ENCODE measurements at regions not wholly inside any gene's neighbourhood (a gene's known extent, or its start where the extent isn't known, plus 50 kb on each side); places are given as distances from the start of the nearest gene placed in this dataset.

DNA sequence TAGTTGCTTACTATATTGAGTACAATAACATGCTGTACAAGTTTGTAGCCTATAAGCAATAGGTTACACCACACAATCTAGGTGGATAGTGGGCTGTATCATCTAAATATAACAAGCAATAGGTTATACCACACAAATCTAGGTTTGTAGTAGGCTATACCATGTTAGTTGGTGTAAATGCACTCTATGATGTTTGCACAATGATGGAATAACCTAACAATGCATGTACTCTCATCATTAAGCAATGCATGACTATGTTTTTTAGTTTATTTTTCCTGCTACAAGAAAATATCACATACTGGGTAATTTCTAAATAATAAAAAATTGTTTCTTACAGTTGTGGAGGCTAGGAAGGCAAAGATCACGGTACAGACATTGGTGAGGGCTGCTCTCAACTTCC, 262.5 kb downstream of the SLITRK6 start:
- FAIRE-seq: no peak

DNA sequence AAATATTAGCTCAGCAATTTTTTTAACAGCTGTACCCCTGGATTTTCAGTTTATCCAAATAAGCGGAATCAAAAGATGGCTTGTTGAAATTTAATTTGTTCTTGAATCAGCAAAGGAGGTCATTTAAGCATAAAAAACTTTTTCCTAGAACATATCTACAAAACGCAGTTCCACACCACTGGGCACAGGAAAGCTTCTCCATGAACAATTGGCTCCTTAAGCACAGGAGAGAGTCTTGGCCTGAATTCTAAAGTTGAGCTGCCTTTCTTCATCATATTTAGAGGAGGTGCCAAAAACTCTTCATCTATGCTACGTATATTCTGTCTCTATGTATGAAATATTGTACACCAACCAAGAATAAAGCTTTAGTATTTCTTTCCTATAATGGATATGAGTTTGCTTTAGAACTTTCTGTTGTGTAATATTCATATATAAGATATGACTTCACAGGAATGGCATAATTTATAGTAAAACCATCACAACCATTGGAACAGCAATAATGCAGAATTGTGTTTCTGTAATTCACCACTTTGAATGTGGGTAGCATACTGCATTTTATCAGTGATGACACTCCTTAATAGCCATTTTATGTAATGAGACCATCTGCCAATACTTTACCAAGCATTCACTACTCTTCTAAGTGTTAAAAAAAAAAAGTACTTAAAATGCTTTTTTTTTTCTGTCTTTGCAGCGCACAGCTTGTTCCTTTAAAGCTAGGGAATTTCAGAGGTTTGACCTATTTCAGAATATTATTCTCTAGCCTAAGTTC, 263.7 kb downstream of the SLITRK6 start:
- FAIRE-seq: no peak

DNA sequence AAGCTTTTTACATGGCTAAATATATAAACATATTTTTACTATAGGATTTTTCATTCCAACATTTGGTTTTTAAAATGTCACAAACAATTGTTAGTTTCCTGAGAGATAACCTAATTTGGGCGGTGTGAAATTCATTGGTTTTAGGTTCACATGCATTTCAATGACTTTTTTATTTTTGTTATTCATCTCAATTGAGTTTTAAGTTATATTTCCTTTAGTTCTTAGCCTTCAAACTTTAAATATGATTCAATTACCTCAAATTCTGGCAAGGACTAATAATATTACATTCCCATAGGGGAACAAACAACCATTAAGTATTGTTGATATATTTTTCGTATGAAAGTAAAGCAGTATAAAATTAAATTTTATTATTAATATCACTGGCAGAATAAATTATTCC, 265.3 kb downstream of the SLITRK6 start:
- FAIRE-seq: no peak

DNA sequence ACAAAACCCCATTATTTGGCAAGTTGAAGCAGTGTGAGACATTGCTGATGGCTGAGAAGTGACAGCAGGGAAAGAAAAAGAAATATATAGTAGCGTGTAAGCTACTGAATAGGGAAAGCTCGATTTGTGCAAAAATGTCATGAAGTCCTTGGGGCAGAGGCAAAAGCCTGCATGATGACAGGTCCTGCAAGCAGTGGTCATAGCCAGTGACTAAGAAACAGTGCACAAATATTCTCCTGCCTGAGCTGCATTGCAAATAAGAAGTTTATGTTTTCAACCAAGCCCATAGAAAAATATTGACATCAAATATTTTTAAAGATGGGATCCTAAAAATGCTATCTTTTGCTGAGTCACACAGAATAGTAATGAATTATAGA, 270.0 kb downstream of the SLITRK6 start:
- no peak for FAIRE-seq

DNA sequence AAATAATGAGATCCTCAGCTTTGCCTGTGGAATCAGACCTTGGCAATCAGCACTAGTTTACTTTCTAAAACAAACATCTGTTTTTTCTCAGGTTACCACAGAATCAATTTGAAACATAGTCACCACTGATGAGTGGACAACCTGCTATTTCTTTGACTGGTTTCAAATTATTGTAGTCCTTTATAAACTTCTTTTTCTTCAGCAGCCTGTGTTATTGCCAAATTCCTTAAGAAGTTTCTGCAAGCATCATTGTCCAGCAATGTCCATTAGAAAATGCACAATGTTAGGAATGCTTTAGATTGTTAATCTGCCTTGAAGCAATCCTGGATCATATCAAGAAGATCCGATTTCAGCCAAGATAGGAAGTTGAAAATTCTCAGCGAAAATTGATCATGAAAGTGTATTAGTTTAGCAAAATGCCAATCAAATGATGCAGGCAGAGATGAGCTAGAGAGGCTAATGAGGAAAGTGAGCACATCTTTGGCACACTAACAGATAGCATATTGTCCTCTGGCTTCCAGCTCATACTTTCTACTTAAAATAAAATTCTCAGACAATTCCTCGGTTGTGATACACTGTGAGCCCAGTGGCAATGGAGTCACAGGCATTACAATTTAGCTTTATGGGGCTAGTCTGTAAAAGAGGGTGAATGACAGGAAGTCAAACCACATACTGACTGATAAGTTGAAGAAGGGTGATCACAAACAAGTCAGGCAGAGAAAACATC, 270.6 kb downstream of the SLITRK6 start:
- peak; percentile 55 for FAIRE-seq

DNA sequence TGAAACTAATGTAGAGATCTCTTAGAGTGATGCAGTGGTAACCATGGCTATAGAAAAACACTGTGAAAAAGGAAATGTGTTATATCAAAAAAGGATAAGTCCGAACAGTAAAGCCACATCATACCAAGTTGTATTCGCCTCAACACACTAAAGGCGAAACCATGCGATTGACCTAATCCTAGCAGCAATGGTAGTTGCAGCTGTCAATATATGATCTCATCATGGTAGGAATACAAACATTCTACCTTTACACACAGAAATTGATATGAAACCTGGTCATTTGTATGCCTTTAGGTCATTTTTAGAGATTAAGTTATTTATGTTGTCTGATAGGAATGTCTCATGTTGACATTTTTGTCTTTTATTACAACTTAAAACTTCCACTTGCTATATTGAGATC, 271.9 kb downstream of the SLITRK6 start:
- no peak for FAIRE-seq

DNA sequence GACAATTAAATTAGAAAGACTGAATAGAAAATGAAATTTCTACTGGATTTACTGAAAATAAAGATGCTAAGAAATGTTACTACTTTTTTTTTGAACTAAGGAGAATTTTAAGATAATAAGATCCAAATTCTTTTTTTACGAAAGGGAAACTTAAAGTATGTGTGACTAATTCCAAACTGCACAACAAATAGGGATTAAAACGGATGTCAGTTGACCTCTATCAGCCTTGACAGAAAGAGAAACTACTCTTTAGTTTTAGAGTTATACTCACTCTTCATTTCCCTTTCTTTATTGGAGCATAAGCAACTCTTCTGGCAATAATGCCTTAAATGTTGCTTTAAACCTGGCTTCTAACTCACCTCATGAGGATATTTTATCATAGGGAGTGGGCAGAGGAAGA, 273.8 kb downstream of the SLITRK6 start:
- no peak for FAIRE-seq

DNA sequence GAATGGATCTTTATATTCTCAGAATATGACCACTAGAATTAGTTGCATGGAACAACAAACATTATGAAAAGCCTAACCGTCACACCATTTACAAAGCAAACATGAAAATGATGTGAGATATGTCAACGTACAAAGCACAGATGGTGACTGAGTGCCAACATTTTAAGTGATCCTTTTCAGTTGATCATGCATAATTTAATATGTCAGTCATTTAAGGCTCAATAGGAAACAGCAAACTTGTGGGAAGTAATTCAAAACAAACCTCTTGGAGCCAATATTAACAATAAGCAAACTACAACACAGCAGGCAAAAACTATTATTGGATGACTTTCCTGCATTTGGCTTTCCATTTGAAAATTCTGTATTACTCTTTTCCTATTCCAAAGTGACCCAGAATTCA, 277.6 kb downstream of the SLITRK6 start:
- peak; percentile 39 for FAIRE-seq

DNA sequence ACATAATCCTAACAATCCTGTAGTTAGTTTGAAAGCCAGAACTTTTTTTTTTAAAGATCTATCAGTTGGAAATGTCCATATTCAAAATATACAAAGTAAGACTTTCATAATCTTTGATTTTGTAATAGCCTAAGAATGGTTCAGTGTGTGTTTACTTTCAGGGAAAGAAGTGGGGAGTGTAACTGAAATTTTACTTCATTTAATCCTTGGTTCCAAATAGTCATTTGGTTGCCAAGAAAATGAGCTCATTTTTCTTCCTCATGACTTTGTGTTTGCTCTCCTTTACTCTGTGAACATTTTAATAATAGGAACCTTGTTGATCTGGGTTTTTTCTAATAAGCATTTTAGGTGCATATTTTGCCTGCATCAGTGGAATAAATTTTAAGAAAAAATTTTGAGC, 278.8 kb downstream of the SLITRK6 start:
- FAIRE-seq: peak; percentile 86

DNA sequence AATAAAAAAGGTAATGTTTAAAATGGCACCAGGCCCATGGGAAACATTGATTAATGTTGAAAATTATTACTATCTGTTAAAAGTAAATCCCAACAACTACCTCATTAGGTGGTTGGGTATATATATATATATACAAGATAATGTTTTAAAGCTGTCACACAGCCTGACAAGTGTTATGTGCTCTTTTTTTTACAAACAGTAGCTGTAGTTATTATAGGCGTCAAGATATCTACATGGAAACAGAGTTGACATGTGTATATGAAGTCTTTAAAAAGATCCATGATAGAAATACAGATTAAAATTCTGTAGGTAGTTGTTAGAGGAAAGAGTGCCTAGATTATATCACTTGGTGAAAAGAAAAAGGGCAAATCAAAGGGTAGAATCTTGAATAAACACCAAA, 279.9 kb downstream of the SLITRK6 start:
- no peak for FAIRE-seq

DNA sequence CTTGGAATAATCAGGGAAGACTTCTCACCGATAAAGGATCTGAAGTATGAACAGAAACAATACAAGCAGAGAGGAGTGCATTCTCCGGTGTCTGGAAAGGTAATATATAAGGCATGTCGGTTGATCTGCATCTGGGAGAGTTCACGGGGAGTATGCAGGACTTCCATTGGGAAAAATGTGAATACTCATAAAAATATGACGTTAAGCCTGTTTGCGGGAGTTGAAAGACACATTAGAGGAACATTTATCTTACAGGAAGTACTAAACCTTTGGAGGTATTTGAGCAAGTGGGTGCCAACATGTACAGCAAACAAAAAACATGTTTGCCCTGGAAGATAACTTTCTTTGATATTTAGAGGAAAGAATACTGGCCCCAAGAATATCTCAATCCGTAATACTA, 286.8 kb downstream of the SLITRK6 start:
- FAIRE-seq: no peak

DNA sequence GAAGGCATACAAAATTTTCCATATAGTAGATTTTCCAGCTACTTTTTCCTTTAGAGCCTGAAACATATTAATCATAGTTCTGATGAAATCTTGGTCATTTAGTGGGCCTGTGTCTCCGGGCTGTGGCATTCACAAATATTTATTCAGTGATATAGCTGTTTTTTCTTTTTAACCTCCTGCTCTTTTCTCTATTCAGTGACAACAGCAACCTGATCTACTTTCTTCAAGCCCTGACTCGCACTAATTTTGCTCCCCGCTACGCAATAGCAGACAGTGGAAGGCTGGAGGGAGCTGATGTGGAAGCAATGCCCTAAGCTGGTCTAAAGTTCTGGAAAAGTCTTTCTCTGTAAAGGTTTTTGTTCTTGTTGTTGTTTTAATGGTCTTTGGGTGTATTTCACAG, 289.7 kb downstream of the SLITRK6 start:
- FAIRE-seq: no peak

DNA sequence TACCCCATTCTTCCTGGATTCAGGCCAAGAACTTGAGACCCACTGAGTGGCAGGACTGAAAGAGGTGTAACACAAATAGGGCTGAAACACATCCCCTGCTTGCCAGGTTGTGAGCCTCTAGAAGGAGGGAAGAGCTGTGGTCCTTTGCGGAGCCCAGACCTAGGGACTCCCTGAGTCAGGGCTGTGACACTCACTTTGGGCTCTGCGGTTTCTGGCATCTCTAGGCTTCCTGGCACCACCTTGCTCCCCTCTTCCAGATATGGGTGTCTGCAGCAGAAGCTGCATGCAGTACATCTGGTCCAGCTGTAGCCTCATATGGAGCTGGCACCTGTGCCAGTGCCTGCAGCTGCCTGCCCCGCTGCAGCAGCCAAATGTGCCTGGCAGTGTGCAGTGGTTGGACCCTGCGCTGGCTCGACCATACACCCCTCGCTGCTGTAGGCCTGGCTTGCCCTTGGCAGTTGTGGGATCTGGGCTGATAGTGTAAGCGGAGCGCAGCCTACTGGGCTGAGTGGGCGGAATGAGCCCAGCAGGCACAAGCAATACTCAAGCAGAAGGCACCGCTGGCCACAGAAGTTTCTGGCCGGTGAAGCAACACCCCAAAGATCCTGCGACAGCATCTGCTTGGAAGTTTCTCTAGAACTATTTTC, 290.4 kb downstream of the SLITRK6 start:
- no peak for FAIRE-seq

DNA sequence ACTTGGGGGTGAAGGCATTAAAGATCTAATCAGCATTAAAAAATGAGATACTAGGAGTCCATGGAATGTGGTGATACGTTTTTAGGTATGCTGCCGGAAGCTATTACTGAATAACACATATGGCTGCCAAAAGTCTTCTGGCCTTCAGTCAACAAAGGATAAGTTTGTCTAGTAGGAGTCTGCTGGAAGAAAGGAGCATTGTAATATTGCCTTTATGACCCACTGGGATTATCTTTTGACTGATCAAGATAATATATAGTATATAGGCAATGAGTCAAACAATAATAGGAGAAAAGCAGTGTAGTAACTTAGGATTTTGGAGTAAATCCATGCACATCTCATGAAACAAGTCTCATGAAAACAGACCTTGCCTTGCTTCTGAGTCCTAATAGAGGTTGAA, 295.4 kb downstream of the SLITRK6 start:
- no peak for FAIRE-seq

DNA sequence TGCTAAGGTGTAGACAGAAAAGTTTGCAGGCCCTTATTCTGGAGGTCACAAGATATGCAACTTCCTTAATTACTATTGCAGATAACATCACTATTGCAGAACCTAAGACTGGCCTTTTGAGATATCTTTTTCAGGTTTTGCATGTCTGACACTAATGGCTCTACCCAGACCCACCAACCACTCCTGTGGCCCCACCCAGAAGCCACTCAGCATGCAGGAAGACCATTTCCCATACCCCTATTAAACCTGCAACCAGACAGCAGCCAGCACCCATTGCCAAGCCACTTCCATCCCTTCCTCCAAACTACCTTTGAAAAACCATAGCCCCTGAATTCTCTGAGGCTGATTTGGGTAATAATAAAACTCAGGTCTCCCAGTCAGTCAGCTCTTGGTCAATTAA, 297.6 kb downstream of the SLITRK6 start:
- no peak for FAIRE-seq

DNA sequence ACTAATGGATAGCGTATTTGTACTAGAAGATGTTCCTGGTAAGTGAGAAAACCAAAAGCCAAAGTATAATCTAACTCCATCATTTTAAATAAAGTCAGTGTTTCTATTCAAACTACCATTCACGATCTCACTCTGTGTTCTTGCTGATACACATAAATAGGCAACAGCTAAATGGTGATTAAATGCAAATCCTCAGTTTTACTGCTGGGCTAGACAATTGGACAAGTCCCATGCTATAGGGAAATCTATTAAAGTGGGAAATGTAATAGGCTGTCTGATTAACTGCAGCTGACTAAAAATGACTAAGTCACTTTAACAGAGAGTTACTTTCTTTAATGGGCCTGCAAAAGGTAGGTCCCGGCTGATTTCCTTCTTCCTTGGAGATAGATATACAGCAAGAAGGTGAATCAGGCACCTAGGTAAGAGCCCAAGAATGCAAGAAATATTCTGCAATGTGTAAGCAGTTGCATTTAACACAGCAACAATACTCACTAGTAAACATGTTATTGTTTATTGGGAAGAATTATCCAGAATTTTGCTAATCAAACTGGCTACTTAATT, 298.4 kb downstream of the SLITRK6 start:
- FAIRE-seq: no peak

DNA sequence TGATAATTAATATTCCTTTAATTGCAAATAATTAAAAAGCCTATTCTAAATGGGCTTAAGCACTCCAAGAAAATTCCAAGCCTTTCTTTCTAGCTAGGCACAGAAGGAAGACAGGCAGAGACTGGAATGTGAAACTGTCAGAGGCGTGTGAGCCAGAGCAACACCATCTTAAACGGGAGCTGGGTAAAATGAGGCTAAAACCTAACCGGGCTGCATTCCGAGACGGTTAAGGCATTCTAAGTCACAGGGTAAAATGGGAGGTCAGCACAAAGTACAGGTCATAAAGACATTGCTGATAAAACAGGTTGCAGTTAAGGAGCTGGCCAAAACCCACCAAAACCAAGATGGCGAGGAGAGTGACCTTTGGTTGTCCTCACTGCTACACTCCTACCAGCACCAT, 300.4 kb downstream of the SLITRK6 start:
- no peak for FAIRE-seq

DNA sequence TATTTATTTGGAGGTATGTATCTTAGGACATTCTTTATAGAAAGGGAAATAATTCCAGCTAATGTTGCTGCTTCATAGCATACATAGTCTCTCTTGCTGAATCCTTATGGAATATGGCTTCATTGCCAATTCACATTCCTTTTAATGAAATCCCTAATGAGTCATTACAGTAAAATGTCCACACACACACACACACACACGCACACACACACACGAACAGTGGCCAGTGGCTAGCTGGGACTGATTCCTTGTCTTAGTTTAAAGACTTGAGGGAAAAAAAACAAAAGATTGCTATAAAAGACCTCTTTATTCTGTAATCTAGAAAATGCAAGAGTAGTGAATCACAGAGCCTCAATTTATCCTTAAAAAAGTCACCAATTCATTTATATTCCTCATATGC, 301.6 kb downstream of the SLITRK6 start:
- no peak for FAIRE-seq

DNA sequence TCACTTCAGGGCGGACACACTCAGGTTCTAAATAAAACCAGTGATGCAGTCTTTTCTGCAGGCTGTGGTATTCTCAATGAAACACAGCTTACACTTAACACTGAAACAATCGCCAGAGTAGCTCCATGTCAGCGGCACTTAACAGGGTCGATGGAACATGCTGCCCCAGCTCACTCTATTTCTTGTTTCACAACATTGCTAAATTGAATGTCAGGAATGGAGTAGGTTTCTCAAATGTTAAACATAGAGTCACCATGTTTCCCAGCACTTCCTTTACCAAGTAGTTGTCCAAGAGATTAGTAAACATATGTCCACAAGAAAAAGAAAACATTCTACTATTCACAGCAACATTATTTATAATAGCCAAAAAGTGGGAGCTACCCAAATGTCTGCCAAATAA, 306.9 kb downstream of the SLITRK6 start:
- FAIRE-seq: no peak

DNA sequence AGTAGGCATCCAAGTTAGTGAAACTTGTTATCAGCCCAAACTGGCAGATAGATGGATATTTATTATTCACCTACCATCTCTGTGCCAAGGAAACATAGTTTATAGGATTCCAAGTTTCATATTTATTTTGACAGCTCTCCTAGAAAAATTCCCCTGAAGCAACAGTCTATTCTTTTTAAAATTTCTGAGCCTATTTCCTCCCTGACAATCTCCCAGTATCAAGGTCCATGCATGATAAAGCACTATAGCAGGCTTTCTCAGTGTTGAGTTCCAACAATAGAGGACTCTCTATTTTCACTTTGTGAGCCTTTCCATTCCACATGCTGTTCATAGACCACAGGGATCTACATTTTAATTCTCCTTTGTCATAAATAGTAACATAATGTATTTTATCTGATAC, 312.6 kb downstream of the SLITRK6 start:
- FAIRE-seq: no peak

DNA sequence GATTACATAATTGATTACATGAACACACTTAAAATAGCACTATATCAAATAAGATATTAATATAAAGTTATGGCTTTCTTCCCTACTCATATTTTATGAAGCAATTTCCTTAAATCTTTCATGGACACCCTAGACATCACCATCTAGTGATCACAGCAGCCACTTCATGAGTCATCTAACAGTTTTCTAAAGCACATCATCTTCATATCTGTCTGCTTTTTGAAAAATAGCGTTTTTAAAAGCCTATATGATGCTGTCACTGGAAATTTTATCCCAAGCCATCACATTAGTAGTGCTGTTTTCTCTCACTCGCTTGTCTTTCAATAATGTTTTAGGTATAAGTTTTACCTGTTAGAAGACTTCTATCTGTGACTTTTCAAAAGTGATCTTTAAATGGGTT, 326.1 kb downstream of the SLITRK6 start:
- no peak for FAIRE-seq

DNA sequence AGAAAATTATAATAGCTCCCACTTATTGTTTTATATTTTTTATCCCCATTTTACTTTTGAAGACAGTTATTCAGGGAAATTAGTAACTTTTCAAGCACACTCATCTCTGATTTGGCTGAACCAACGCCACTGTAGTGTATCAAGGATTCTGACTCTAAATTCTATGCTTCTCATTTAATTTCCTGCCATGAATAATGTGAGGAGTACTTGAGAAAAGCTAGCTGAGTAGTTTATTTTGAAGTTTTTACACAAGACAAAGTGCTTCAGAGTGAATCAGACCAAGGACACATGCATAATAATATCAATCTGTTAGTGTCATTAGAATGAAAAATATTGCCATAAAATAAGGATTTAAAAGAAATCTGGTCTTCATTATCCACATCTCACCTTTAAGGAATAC, 329.9 kb downstream of the SLITRK6 start:
- FAIRE-seq: no peak

DNA sequence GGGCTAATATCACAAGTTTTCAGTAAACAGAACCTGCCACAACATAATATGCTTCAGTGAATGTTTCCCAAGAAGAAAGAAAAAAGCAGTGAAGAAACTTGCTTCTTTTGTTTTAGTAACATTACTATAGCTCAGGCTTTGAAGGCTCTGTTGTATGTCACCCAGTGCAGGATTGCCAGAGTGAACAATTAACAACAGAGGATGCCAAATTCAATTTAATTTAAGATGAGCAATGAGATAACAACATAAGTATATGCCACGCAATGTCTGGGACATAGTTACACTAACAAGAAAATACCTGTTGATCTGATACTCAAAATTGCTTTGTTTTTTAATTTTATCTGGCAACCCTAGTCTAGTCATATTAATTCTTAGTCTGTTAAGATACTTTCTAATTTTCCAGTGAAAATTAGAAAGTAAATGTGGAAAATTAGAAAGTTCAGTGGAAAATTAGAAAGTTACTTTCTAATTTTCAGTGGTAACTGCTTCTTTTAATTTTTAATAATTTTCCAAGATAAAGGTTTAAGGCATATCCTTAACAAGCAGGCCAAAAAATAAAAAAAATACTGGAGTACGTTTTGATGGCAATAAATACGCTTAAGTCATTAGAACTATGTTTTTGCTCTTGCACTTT, 336.3 kb downstream of the SLITRK6 start:
- FAIRE-seq: no peak
